ENCODE measurements at regions not wholly inside any gene's neighbourhood (a gene's known extent, or its start where the extent isn't known, plus 50 kb on each side); places are given as distances from the start of the nearest gene placed in this dataset.

DNA sequence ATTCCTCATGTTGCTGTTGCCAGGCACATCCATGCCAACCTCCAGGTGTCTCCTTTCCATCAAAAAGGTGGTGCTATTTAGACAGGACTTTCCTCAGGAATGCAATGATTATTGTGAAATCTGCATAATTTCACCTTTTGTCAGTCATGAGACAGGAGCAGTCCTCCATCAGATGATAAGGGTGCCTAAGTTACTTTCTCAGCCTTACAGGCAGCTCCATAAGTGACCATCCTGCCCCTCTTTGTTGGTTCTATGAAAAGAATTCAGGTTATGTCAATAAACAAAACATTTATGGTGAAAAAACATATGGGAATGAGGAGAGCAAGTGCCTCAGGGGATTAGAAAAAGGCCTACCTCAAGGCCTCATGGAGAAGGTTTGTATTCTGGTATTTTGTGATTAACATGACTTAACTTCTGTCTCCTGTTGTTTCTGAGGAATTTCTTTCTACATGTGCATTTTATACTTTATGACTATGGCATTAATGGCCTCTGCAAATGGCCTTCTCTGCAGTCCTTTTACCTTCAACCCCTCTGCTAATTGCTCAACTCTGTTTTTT, 110.3 kb upstream of the DIAPH3 start:
- H3K27ac ChIP-seq (ENCODE audit: low read length) = no peak overlapping the region
- no peaks in the 10 kb centered on the region for H3K79me2 ChIP-seq (replicated peaks; ENCODE audit: insufficient read depth, low read length)
- no peaks in the 10 kb centered on the region for H3K27me3 ChIP-seq (ENCODE audit: insufficient read depth, low read depth, low read length)
- H3K36me3 ChIP-seq (ENCODE audit: insufficient read depth, low read length) = no peaks in the 10 kb centered on the region
- H3K9me2 ChIP-seq (ENCODE audit: insufficient read depth, low read length) = no peaks in the 10 kb centered on the region
- no peak overlapping the region for H3K9ac ChIP-seq (ENCODE audit: low read length)
- no peaks in the 10 kb centered on the region for H3K9me3 ChIP-seq (ENCODE audit: low read length)
- no peak overlapping the region for H3K4me3 ChIP-seq (ENCODE audit: low read length)
- no peaks in the 10 kb centered on the region for H4K20me1 ChIP-seq (ENCODE audit: insufficient read depth)
- H2AFZ ChIP-seq (ENCODE audit: low read depth, low read length) = no peak overlapping the region
- H3K4me2 ChIP-seq (ENCODE audit: low read length) = no peak overlapping the region
- H3F3A ChIP-seq (ENCODE audit: insufficient read depth, low read length, poor library complexity, severe bottlenecking) = no peaks in the 10 kb centered on the region
- TF ChIP-seq TAF1 (IDR thresholded peaks at IDR 0.05; ENCODE audit: low read depth) (no peak), POLR2AphosphoS5 (IDR thresholded peaks at IDR 0.05) (no peak), EZH2 (IDR thresholded peaks at IDR 0.05; ENCODE audit: borderline replicate concordance, insufficient read depth, low read length, poor library complexity, severe bottlenecking) (no peak), RAD21 (conservative IDR thresholded peaks at IDR 0.05) (no peak), MXI1 (conservative IDR thresholded peaks at IDR 0.05; ENCODE audit: poor library complexity, severe bottlenecking) (no peak)

GRCh38 chr13:60274655-60275054, 110.9 kb upstream of the DIAPH3 start:
- Histone ChIP-seq H3K4me2 (ENCODE audit: low read length) (no peak overlapping the region), H3K27ac (ENCODE audit: low read length) (no peak overlapping the region), H2AFZ (ENCODE audit: low read depth, low read length) (no peak overlapping the region), H3K9me2 (ENCODE audit: insufficient read depth, low read length) (no peaks in the 10 kb centered on the region), H3K9ac (ENCODE audit: low read length) (no peak overlapping the region), H3K79me2 (replicated peaks; ENCODE audit: insufficient read depth, low read length) (no peaks in the 10 kb centered on the region), H3K36me3 (ENCODE audit: insufficient read depth, low read length) (no peaks in the 10 kb centered on the region), H3K9me3 (ENCODE audit: low read length) (no peaks in the 10 kb centered on the region), H3K27me3 (ENCODE audit: insufficient read depth, low read depth, low read length) (no peaks in the 10 kb centered on the region), H3K4me3 (ENCODE audit: low read length) (no peak overlapping the region), H4K20me1 (ENCODE audit: insufficient read depth) (no peaks in the 10 kb centered on the region), H3F3A (ENCODE audit: insufficient read depth, low read length, poor library complexity, severe bottlenecking) (no peaks in the 10 kb centered on the region)
- TF ChIP-seq SMC3 (conservative IDR thresholded peaks at IDR 0.05; ENCODE audit: poor library complexity) (no peak), CTCF (IDR thresholded peaks at IDR 0.05; ENCODE audit: poor library complexity, severe bottlenecking) (no peak), POLR2AphosphoS5 (IDR thresholded peaks at IDR 0.05) (no peak), TAF1 (IDR thresholded peaks at IDR 0.05; ENCODE audit: low read depth) (no peak), EP300 (conservative IDR thresholded peaks at IDR 0.05; ENCODE audit: poor library complexity, severe bottlenecking) (no peak), MXI1 (conservative IDR thresholded peaks at IDR 0.05; ENCODE audit: poor library complexity, severe bottlenecking) (no peak), RAD21 (conservative IDR thresholded peaks at IDR 0.05) (no peak), EZH2 (IDR thresholded peaks at IDR 0.05; ENCODE audit: borderline replicate concordance, insufficient read depth, low read length, poor library complexity, severe bottlenecking) (no peak)
- TF ChIP-seq, protein P1, sequence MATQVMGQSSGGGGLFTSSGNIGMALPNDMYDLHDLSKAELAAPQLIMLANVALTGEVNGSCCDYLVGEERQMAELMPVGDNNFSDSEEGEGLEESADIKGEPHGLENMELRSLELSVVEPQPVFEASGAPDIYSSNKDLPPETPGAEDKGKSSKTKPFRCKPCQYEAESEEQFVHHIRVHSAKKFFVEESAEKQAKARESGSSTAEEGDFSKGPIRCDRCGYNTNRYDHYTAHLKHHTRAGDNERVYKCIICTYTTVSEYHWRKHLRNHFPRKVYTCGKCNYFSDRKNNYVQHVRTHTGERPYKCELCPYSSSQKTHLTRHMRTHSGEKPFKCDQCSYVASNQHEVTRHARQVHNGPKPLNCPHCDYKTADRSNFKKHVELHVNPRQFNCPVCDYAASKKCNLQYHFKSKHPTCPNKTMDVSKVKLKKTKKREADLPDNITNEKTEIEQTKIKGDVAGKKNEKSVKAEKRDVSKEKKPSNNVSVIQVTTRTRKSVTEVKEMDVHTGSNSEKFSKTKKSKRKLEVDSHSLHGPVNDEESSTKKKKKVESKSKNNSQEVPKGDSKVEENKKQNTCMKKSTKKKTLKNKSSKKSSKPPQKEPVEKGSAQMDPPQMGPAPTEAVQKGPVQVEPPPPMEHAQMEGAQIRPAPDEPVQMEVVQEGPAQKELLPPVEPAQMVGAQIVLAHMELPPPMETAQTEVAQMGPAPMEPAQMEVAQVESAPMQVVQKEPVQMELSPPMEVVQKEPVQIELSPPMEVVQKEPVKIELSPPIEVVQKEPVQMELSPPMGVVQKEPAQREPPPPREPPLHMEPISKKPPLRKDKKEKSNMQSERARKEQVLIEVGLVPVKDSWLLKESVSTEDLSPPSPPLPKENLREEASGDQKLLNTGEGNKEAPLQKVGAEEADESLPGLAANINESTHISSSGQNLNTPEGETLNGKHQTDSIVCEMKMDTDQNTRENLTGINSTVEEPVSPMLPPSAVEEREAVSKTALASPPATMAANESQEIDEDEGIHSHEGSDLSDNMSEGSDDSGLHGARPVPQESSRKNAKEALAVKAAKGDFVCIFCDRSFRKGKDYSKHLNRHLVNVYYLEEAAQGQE (IDR thresholded peaks at IDR 0.05; ENCODE audit: borderline replicate concordance) = no peak
